H1 (cell line): ENCODE measurements at regions not wholly inside any gene's neighbourhood (a gene's known extent, or its start where the extent isn't known, plus 50 kb on each side); places are given as distances from the start of the nearest gene placed in this dataset.

Experiments
- ATF2 ChIP-seq: IDR thresholded peaks from 2 replicates; pipeline ENCODE4 v1.6.1; 2012; ENCODE audit warnings: low read length, inconsistent platforms
- CBX5 ChIP-seq: fragments of 300-800, 300-1000 bp; sonication (generic); IDR thresholded peaks from 2 replicates; pipeline ENCODE4 v1.7.1; 2016; ENCODE audit warnings: antibody characterized with exemption, low read length, low read depth
- CHD7 ChIP-seq: fragments of 300-600 bp; sonication (generic); IDR thresholded peaks from 2 replicates; pipeline ENCODE4 v1.7.1; 2012; ENCODE audit warnings: low read length, moderate library complexity, mild to moderate bottlenecking, inconsistent platforms; ENCODE audit not compliant: insufficient replicate concordance
- CREB1 ChIP-seq: IDR thresholded peaks from 2 replicates; pipeline ENCODE4 v1.6.1; 2012; ENCODE audit warnings: inconsistent platforms
- EP300 ChIP-seq, 2 experiments: IDR thresholded peaks; 1 replicate in 1 of 2; 2 replicates in 1 of 2; pipeline ENCODE4 v1.6.1; 2011 to 2012; ENCODE audit warnings: low read depth in 2 of 2, low read length in 2 of 2, mild to moderate bottlenecking in 2 of 2, borderline replicate concordance in 1 of 2, inconsistent platforms in 1 of 2, moderate library complexity in 1 of 2
- EZH2 ChIP-seq: fragments of 200-600 bp; sonication (generic); IDR thresholded peaks from 2 replicates; pipeline ENCODE4 v1.7.1; 2012; ENCODE audit warnings: low read depth, mild to moderate bottlenecking, moderate library complexity, low read length, inconsistent platforms; ENCODE audit not compliant: severe bottlenecking
- KDM1A ChIP-seq: fragments of 200-600, 300-600 bp; sonication (generic); IDR thresholded peaks from 2 replicates; pipeline ENCODE4 v1.7.1; 2016; ENCODE audit warnings: mild to moderate bottlenecking, low read length, borderline replicate concordance
- SP1 ChIP-seq: IDR thresholded peaks from 2 replicates; pipeline ENCODE4 v1.6.1; 2011; ENCODE audit warnings: low read depth, low read length
- TEAD4 ChIP-seq: IDR thresholded peaks from 2 replicates; pipeline ENCODE4 v1.6.1; 2012; ENCODE audit warnings: low read depth, low read length, inconsistent platforms, mixed read lengths

- TF ChIP-seq CHD7 = no peak
- no peak for TF ChIP-seq SP1
- no peak for TF ChIP-seq CBX5
- no peak for TF ChIP-seq ATF2
- TF ChIP-seq KDM1A = no peak
- TF ChIP-seq EZH2 = no peak
- TF ChIP-seq TEAD4 = no peak
- TF ChIP-seq CREB1 = no peak
- no peak for TF ChIP-seq EP300 (IDR thresholded peaks at IDR 0.05; ENCODE audit: borderline replicate concordance in 1 of 2, low read depth in 2 of 2, low read length in 2 of 2)
Measured at GRCh38 chr14:97282210-97283004, 485.2 kb downstream of the VRK1 start (continued).
